NCI-H2227 (cell line): ENCODE measurements at regions not wholly inside any gene's neighbourhood (a gene's known extent, or its start where the extent isn't known, plus 50 kb on each side); places are given as distances from the start of the nearest gene placed in this dataset.
A peak's percentile ranks its signal among the peaks of the same experiment; 100 is the strongest.

Experiments
- DNase-seq: peaks from one replicate; lab custom pipeline; 2025; ENCODE audit not compliant: unreplicated experiment; lab: John Stamatoyannopoulos, UW

DNA sequence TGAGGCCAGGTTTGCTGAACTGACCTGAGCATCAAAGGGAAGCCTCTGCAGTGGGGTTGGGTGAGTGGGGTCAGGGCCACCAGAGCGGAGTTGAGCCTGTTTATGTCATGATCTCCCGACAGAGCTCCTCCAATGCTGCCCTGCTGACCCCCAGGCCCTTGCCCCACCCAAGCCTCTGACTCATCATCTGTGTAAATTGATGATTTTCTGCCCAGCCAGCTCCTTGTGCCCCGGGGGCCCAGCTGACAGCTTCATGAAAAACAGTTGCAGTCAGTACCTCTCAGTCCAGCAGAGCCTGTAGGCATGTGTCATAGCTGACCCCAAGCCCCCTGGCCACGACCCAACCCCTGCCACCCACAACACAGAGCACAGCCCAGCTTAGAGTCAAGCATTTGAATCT is 134.9 kb downstream of the CCT6B start:
- no peak for DNase-seq

- no peak for DNase-seq
These were observed 135.4 kb downstream of the CCT6B start for GRCh38 chr17:34825884-34826283.

DNA sequence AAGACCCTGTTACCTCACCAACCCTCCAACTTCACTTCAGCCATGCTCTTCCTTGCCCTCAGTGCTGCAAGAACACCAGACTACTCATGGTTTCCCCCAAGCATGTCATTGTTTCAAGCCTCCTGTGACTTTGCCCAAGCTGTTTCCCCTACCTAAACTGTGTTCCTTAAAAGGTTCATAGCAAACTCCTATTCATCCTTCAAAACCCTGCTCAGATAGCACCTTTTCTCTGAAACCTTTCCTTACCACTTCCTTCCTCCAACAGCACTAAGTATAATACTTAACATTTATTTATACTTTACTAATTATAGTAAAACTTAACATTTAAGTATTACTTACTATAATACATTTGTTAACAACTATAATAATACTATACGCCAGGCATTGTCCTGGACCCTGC is 136.2 kb downstream of the CCT6B start:
- DNase-seq: no peak

GRCh38 chr17:34823023-34823422 is 138.2 kb downstream of the CCT6B start:
- no peak for DNase-seq

- DNase-seq: no peak
These were observed 139.1 kb downstream of the CCT6B start for GRCh38 chr17:34822007-34822739.

DNA sequence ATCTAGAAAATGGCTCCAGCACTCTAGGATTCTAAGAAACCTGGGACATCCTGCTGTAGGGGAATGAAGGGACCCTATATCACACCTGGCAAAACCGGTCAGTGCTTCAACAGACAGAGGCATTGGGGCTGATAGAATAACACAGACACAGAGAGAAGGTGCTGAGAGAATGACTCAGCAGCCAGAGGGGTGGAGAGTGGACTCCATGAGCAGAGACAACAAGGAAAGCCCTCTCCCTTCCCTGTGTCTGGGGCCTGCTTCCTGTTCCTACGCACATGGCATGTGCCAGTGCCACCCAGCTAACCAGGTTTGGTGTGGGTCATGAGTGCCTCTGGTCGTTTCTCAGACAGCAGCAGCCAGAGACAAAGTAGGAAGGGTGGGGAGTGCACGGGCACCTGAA is 140.3 kb downstream of the CCT6B start:
- DNase-seq: no peak

DNA sequence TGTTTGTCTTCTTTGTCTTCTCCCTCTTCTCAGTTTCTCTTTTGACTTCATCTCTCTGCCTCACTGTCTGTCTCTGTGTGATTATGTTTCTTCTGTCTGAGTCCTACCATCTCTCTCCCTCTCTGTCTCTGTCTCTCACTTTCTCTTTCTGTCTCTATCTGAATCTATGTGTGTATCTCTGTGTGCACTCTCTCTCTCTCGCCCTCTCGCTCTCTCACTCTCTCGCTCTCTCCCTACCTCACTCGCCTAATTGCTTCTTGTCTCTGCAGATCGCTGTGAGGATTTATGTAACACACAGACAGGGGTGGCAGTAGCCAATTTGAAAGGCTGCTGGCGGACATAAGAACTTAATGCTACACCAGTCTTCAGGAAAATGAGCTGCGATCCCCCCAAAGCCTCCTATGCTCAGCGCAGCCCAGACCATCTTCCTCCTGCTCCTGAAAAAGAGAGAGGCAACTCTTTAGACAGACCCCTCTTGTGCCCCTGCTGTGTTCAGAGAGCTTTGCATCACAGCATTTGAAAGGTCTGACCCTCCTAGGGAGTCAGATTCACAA is 140.9 kb downstream of the CCT6B start:
- DNase-seq: peak; percentile 31

DNA sequence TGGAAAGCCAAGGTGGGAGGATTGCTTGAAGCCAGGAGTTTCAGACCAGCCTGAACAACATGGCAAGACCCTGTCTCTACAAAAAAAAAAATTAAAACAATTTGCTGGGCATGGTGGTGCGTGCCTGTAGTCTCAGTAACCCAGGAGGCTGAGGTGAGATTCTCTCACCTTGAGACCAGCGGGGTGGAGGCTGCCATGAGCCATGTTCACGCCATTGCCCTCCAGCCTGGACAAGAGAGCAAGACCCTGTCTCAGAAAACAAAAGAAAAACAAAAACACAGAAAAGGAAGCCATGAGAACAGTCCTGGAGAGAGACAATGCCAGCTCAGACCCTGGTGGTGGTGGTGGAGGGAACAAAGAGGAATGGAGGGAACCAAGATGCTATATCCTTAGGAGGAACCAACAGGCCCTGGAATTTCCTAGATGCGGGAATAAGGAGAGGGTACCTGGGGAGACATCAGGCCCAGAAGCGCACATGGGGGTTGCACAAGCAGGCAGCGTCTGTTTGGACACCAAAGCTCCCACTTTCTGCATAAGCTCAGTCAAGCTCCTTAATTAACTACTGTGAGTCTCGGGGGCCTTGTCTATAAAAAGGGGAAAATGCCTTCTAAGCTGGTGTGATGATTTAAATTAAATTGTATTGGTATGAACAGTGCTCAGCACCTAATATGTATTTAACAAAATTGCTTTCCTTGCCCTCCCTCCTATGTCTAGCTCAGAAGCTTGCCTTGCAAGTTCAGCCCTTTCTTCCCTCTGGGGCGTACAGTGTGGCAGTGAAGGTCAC is 143.8 kb downstream of the CCT6B start:
- no peak for DNase-seq

- peak; percentile 46 for DNase-seq
These were observed 144.4 kb downstream of the CCT6B start for GRCh38 chr17:34816848-34817247.

GRCh38 chr17:34813290-34813689 is 148.0 kb downstream of the CCT6B start:
- DNase-seq: no peak

DNA sequence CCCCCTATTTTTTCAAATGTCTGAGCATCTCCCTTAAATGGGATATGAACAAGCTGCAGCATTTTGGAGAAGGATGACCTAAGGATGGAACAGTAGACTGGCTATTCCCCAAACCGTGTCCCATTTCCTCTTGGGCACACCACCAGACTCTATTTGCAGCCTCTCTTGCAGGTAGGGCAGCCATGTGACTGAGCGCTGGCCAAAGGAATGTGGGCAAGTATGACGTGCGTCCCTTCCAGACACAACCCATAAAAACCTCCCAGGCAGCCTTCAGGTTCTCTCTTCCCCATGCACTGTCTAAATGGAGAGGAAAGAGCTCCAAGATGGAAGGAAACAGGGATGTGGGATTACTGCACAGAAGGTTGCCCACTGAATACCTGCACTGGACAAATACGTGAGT is 149.7 kb downstream of the CCT6B start:
- no peak for DNase-seq

DNA sequence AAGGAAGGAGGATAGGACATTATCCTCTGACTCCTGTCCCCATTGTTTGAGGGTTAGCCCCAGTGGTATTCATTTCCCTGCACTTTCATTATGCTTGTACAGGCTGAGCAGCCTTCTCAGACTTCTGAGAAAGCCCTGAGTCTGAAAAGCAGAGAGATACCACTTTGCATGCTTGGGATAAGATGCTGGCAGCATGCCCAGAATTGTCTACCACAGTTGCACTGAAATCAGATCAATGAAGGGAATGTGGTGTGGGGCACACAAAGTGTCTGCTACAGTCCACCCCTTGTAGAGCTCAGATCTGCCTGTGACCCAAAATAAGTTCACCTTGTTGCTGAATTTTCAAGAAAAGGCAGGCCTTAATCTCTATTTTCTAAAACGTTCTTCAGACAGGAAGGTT is 160.6 kb downstream of the CCT6B start:
- peak; percentile 33 for DNase-seq

DNA sequence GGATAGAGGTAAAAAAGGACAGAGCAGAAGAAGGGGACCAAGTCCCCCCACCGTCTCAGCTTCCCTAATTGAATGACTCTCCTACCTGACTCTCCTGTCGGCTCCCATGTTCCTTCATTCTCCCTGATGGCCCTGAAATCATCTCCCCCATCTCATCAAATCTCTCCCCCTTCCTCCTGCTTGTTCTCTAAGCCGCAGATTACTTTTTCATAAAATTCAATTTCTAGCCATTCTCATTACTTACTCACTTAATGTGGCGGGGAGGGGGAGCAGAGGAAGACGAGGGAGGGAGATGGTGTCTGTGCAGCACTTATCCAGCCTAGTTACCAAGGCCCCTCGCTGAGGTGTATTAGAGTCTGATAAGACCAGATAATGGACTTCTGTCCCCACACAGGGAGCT is 161.5 kb downstream of the CCT6B start:
- no peak for DNase-seq

- DNase-seq: peak; percentile 85
These were observed 162.7 kb downstream of the CCT6B start for GRCh38 chr17:34798581-34798980.

DNA sequence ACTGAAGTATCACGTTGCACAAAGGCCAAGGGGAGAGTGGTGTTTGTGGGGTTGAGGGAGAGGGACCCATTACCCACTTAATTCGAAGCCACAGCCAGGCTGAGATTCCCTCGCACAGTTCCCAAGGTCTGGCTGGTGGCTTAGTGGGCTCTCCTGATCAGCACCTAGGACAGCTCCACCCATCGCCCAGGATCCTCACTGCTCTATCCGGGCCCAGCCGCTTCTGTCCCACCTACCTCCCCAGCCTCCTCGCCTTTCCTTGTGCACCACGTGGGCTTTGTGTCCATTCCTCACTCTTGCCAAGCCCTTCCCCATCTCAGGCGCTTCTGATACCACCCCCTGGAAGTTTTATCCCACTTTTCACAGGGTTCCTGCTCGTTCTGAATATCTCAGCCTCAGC is 163.5 kb downstream of the CCT6B start:
- DNase-seq: no peak

GRCh38 chr17:34793231-34793908 is 167.9 kb downstream of the CCT6B start:
- peak; percentile 4 for DNase-seq

GRCh38 chr17:34788696-34789095 is 172.6 kb downstream of the CCT6B start:
- DNase-seq: no peak

GRCh38 chr17:34784526-34784925 is 176.7 kb downstream of the CCT6B start:
- DNase-seq: no peak

- DNase-seq: no peak
These were observed 179.0 kb downstream of the CCT6B start for GRCh38 chr17:34782271-34782670.

- peak; percentile 9 for DNase-seq
These were observed 179.6 kb downstream of the CCT6B start for GRCh38 chr17:34781571-34782108.

DNA sequence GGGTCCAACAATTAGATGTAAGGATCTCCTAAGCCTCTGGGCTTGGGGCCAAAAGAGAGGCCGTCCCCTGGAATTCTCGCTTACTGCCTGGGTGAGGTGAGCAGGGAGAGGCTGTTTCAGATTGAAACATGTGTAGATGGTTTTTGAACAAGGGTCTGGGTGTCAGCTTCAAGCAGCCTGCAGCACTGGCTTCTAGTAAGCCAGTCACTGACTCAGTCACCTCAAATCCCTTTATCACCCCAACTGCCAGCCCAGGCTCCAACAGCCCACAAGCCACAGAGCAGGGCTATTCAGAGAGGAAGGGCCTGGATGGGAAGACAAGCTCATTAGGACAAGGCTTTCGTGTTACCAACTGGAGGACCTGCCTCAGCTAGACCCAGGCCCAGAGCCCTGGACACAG is 180.2 kb downstream of the CCT6B start:
- DNase-seq: no peak
